COLO668 (cell line): ENCODE measurements at regions not wholly inside any gene's neighbourhood (a gene's known extent, or its start where the extent isn't known, plus 50 kb on each side); places are given as distances from the start of the nearest gene placed in this dataset.

Experiments
- DNase-seq: peaks from one replicate; lab custom pipeline; 2025; ENCODE audit not compliant: unreplicated experiment; lab: John Stamatoyannopoulos, UW

GRCh38 chr18:73478191-73478590 lies 610.4 kb upstream of the NETO1 start:
- no peak for DNase-seq

GRCh38 chr18:73476031-73476430 lies 608.2 kb upstream of the NETO1 start:
- DNase-seq = no peak

GRCh38 chr18:73462092-73462491 lies 594.3 kb upstream of the NETO1 start:
- DNase-seq = no peak

- DNase-seq = no peak
Observed at GRCh38 chr18:73461780-73462059, 593.9 kb upstream of the NETO1 start.

- DNase-seq = no peak
Observed at GRCh38 chr18:73461038-73461779, 593.4 kb upstream of the NETO1 start.

- no peak for DNase-seq
Observed at GRCh38 chr18:73458186-73458964, 590.6 kb upstream of the NETO1 start.

- DNase-seq = no peak
Observed at GRCh38 chr18:73456643-73457042, 588.9 kb upstream of the NETO1 start.

GRCh38 chr18:73452866-73453265 lies 585.1 kb upstream of the NETO1 start:
- no peak for DNase-seq

GRCh38 chr18:73446502-73446901 lies 578.7 kb upstream of the NETO1 start:
- DNase-seq = no peak

GRCh38 chr18:73431620-73432019 lies 563.8 kb upstream of the NETO1 start:
- DNase-seq = no peak

- no peak for DNase-seq
Observed at GRCh38 chr18:73421010-73421409, 553.2 kb upstream of the NETO1 start.

GRCh38 chr18:73419531-73419930 lies 551.7 kb upstream of the NETO1 start:
- no peak for DNase-seq

GRCh38 chr18:73414598-73414997 lies 546.8 kb upstream of the NETO1 start:
- no peak for DNase-seq

GRCh38 chr18:73414069-73414468 lies 546.3 kb upstream of the NETO1 start:
- no peak for DNase-seq

GRCh38 chr18:73409242-73409641 lies 541.5 kb upstream of the NETO1 start:
- DNase-seq = no peak

- no peak for DNase-seq
Observed at GRCh38 chr18:73408469-73408868, 540.7 kb upstream of the NETO1 start.

GRCh38 chr18:73407506-73407905 lies 539.7 kb upstream of the NETO1 start:
- no peak for DNase-seq

- DNase-seq = no peak
Observed at GRCh38 chr18:73384246-73384645, 516.5 kb upstream of the NETO1 start.

GRCh38 chr18:73381699-73382036 lies 513.9 kb upstream of the NETO1 start:
- no peak for DNase-seq

- DNase-seq = no peak
Observed at GRCh38 chr18:73381016-73381698, 513.4 kb upstream of the NETO1 start.

- no peak for DNase-seq
Observed at GRCh38 chr18:73366713-73367112, 498.9 kb upstream of the NETO1 start.

GRCh38 chr18:73365018-73365417 lies 497.2 kb upstream of the NETO1 start:
- DNase-seq = no peak
